ENCODE measurements at regions not wholly inside any gene's neighbourhood (a gene's known extent, or its start where the extent isn't known, plus 50 kb on each side); places are given as distances from the start of the nearest gene placed in this dataset.

DNA sequence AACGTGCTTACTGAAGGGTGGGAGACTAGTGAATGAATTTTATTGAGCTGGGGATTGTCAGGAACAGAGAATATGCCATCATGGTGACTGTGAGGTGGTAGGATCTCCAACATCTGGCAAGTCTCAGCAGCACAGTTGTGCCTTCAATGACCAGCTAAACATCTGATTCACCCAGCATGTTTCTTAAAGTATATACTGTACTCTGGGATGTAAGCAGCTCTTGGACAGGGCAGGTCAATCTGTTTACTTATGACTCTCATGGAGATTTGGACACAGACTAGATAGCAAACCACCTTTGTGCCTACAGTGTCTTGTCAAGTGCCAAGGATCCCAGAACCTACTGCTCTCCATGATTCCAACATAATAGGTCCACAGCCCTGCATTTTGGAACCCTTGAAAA lies 801.0 kb upstream of the CITED2 start:
- Histone ChIP-seq H3K9me3 (replicated peaks) (peaks cover 9% of the 10 kb centered on the region), H3K4me1 (no peaks in the 10 kb centered on the region), H3K27me3 (ENCODE audit: low read depth) (no peaks in the 10 kb centered on the region), H3K36me3 (no peaks in the 10 kb centered on the region), H3K27ac (replicated peaks) (no peak overlapping the region), H3K4me3 (no peak overlapping the region)
- no peak for DNase-seq
- TF ChIP-seq, protein P1, sequence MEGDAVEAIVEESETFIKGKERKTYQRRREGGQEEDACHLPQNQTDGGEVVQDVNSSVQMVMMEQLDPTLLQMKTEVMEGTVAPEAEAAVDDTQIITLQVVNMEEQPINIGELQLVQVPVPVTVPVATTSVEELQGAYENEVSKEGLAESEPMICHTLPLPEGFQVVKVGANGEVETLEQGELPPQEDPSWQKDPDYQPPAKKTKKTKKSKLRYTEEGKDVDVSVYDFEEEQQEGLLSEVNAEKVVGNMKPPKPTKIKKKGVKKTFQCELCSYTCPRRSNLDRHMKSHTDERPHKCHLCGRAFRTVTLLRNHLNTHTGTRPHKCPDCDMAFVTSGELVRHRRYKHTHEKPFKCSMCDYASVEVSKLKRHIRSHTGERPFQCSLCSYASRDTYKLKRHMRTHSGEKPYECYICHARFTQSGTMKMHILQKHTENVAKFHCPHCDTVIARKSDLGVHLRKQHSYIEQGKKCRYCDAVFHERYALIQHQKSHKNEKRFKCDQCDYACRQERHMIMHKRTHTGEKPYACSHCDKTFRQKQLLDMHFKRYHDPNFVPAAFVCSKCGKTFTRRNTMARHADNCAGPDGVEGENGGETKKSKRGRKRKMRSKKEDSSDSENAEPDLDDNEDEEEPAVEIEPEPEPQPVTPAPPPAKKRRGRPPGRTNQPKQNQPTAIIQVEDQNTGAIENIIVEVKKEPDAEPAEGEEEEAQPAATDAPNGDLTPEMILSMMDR (IDR thresholded peaks at IDR 0.05; ENCODE audit: borderline replicate concordance), result no peak
- intact Hi-C loops (cut with micrococcal nuclease), result no loop called here

DNA sequence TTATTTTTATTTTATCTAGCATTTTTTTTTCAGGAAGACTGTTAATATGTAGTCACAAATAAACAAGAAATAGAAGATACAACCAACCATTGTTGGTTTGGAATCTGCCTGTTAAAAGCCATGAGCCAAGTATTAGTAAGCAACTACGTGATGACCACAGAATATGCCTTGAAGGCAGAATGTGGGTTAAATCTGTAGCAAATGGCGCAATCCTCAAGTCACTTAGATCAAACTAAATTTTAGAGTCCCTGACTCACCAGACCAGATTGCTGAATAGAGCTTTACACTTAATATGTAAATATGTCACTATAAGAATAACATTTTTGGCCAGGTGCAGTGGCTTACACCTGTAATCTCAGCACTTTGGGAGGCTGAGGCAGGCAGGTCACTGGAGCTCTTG lies 800.1 kb upstream of the CITED2 start:
- Histone ChIP-seq H3K4me1 (no peaks in the 10 kb centered on the region), H3K9me3 (replicated peaks) (peaks cover 9% of the 10 kb centered on the region), H3K27me3 (ENCODE audit: low read depth) (no peaks in the 10 kb centered on the region), H3K36me3 (no peaks in the 10 kb centered on the region), H3K27ac (replicated peaks) (no peak overlapping the region), H3K4me3 (no peak overlapping the region)
- TF ChIP-seq, protein P1 (IDR thresholded peaks at IDR 0.05; ENCODE audit: borderline replicate concordance), result no peak
- intact Hi-C loops (cut with micrococcal nuclease), result no loop called here
- no peak for DNase-seq

DNA sequence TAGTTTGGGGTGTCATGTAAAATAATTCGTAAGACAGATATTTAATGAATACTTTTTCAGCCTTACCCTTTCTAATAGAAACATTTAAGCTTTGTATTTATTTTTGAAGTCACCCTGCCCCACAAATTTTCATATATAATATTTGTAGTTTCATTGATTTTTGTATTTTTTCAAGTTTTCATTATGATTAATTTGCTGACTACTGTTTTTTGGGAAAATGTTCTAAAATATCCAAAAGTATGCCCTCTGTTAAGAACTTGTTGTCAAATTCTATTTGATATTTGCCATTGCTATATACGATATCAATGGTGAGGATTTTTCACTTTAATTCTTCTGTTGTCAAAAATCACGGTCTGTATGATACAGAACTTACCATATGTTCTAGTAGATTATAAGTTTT lies 793.9 kb upstream of the CITED2 start:
- intact Hi-C loops (cut with micrococcal nuclease), result no loop called here
- DNase-seq, result no peak
- Histone ChIP-seq H3K27ac (replicated peaks) (no peak overlapping the region), H3K4me1 (no peaks in the 10 kb centered on the region), H3K36me3 (no peaks in the 10 kb centered on the region), H3K9me3 (replicated peaks) (peaks cover 13% of the 10 kb centered on the region), H3K4me3 (no peak overlapping the region), H3K27me3 (ENCODE audit: low read depth) (no peaks in the 10 kb centered on the region)
- TF ChIP-seq, protein P1 (IDR thresholded peaks at IDR 0.05; ENCODE audit: borderline replicate concordance), result no peak

DNA sequence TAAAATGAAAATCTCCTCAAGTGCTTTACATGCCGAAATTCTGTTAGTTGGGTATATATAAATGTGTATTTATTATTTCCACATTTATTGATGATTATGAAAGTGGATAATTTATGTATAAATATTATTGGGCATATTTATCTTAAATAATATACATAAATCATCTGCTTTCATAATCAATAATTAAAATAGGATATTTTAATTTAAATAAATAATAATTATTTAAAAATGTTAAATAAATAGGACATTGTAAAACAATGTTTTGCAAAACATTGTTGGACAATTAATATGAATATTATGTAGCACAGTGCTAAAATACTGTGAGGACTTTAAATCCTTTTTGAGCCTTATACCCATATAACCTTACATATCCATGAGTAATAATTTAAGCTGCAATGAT lies 786.5 kb upstream of the CITED2 start:
- intact Hi-C loops (cut with micrococcal nuclease), result no loop called here
- no peak overlapping the region for H3K4me3 ChIP-seq

DNA sequence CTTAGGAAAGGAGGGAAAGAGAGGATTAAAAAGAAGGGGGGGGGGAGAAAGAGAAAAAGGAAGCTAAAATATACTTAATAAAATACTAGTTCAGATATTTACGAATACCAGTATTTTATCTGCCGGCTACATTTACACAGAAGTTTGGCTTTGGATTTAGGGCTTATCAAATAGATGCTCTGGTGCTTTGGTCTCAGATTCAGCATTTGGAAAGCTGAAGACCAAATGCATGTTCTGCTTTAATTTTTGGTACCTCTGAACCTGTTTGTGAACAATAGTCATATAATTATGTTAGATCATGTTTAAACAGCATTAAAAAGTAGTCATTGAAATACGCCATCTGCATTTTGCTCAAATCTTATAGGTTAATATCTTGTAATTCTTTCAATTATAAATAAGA lies 786.0 kb upstream of the CITED2 start:
- TF ChIP-seq, protein P1 (IDR thresholded peaks at IDR 0.05; ENCODE audit: borderline replicate concordance), result no peak
- DNase-seq, result no peak
- Histone ChIP-seq H3K36me3 (no peaks in the 10 kb centered on the region), H3K27me3 (ENCODE audit: low read depth) (no peaks in the 10 kb centered on the region), H3K4me3 (no peak overlapping the region), H3K27ac (replicated peaks) (no peak overlapping the region), H3K9me3 (replicated peaks) (peaks cover 4% of the 10 kb centered on the region), H3K4me1 (no peaks in the 10 kb centered on the region)
- intact Hi-C loops (cut with micrococcal nuclease), result no loop called here

More for the DNA sequence above, 786.5 kb upstream of the CITED2 start:
- Histone ChIP-seq H3K27ac (replicated peaks) (no peak overlapping the region), H3K4me1 (no peaks in the 10 kb centered on the region), H3K27me3 (ENCODE audit: low read depth) (no peaks in the 10 kb centered on the region), H3K36me3 (no peaks in the 10 kb centered on the region), H3K9me3 (replicated peaks) (peaks cover 4% of the 10 kb centered on the region)
- no peak for DNase-seq
- TF ChIP-seq, protein P1 (IDR thresholded peaks at IDR 0.05; ENCODE audit: borderline replicate concordance), result no peak

DNA sequence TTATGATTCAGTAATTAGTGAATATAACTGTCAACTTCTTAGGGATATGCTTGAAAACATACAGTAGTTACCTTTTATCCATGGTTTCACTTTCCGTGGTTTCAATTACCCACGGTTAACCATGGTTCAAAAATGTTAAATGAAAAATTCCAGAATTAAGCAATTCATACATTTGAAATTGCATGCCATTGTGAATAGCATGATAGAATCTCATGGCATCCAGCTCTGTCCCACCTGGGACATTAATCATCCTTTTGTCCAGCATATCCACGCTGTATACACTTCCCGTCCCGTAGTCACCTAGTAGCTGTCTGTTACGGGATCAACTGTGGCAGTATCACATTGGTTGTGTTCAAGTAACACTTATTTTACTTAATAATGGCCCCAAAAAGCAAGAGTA lies 781.7 kb upstream of the CITED2 start:
- Histone ChIP-seq H3K27me3 (ENCODE audit: low read depth) (no peaks in the 10 kb centered on the region), H3K9me3 (replicated peaks) (peaks cover 14% of the 10 kb centered on the region), H3K27ac (replicated peaks) (no peak overlapping the region), H3K4me3 (no peak overlapping the region), H3K4me1 (no peaks in the 10 kb centered on the region), H3K36me3 (no peaks in the 10 kb centered on the region)
- TF ChIP-seq, protein P1 (IDR thresholded peaks at IDR 0.05; ENCODE audit: borderline replicate concordance), result no peak
- intact Hi-C loops (cut with micrococcal nuclease), result no loop called here
- DNase-seq, result no peak
